ENCODE measurements at regions not wholly inside any gene's neighbourhood (a gene's known extent, or its start where the extent isn't known, plus 50 kb on each side); places are given as distances from the start of the nearest gene placed in this dataset.
"Not testable (repeated sequence)": the region's sequence is repeated elsewhere in the genome, so short reads cannot be mapped to it uniquely, and the experiment has no call there.

DNA sequence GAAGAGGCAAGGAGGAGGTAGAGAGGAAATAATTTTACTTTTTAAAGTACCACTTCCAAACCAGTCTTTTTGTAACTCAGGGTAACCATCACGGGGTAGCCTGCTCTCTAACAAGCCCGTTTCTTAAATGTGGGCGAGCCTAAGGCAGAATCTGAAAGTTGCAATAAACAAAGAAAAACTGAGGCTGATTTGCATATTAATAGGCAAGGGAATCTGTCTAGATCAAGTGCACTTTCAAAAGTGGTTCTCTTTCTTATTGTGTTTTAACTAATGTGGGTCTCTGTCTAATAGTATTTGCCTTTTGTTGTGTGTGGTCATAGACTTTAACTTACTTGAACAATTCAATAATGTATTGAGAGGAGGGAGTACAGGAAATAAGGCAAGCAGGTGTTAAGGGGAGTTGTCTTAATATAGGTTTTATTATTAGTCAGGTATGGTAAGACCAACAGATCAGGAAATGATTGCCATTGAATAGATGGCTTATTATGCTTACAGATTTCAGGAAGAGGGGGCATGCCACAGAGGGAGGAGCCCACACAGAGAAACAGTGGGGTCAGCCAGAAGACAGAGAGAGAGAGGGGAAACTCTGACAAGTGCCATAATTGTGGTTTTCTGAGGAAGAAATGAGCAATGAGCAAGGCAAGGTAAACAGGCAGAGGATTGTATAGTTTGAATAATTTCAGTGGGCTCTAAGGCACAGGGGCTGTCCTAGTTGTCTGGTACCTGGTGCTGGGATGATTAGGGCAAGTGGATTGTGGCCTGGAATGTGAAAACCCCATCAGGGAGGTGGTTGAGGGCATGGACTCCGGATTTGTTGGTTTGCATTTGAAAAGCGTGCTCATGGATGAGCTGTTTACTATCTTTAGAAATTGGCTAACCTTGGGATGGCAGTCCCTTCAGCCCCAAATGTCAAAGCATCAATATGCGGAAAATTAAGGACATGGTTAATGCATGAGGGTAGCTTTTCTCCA, 237.2 kb downstream of the TOX3 start:
- FAIRE-seq (no peak), DNase-seq (ENCODE audit: low spot score) (no peak)

GRCh38 chr16:52308051-52308450, 238.9 kb downstream of the TOX3 start:
- no peak for DNase-seq (ENCODE audit: low spot score)
- FAIRE-seq = no peak

DNA sequence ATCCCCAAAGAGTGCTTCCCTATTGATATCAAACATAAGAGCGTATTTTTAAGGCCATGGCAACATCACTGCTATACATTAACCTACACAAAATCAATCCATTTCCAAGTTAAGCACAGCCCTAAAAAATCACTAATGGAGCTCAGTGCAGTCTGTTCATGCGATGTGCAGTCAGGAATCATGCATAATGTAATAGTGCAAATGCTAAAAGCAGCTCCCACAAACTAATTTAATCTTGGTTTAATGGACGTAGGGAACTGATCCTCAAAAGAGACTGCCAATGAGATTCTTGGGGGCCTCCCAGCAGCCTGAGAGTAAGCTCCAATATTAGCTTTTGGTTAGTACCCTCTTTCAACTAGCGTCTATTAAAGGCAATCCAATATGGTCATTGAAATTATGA, 245.9 kb downstream of the TOX3 start:
- DNase-seq (ENCODE audit: low spot score) = no peak
- no peak for FAIRE-seq

GRCh38 chr16:52298769-52299168, 248.2 kb downstream of the TOX3 start:
- no peak for DNase-seq (ENCODE audit: low spot score)
- no peak for FAIRE-seq

DNA sequence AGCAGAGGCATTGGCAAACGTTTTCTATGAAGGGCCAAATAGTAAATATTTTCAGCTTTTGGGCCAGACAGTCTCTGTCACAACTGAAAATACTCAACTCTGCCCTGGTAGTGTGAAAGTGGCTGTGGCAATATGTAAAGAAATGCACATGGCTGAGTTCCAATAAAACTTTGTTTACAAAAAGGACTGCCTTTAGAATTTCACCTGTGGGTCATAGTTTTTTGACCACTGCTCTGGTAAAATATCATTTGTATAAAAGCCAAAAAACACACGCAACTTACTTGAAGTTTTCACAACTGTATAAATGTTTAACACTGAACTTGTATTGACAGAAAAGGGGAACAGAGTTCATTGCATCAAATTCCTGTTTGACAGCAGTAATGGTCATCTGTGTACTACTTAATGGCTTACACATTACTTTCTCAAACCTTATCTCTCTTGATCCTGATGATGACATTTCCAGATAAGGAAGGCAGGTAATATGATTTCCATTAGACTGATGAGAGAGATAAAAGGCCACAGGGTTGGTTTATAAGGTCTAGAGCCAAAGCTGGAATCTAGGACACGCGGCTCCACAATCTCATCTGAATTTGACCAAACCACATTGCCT, 250.1 kb downstream of the TOX3 start:
- not testable (repeated sequence) for FAIRE-seq

GRCh38 chr16:52296076-52296475, 250.9 kb downstream of the TOX3 start:
- no peak for FAIRE-seq
- DNase-seq (ENCODE audit: low spot score) = no peak

More for the DNA sequence above, 250.1 kb downstream of the TOX3 start:
- not testable (repeated sequence) for DNase-seq (ENCODE audit: low spot score)

DNA sequence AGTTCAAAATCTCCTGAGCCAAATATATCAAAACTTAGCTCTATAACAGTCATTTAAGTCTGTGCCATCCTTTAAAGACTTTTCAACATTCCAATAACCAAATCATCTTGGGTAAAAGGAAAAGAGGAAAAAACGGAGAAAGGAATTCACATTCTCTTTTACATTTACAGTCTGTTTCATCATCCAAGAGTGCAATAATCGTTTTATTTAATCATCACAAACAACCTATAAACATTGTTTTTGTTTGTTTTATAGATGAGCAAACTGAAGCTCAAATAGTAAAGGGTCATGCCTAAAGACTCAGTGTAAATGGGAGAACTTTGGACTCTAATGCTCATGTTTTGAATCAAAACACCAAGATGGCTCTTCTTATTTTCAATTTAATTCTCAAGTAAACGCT, 252.3 kb downstream of the TOX3 start:
- FAIRE-seq (no peak), DNase-seq (ENCODE audit: low spot score) (no peak)

DNA sequence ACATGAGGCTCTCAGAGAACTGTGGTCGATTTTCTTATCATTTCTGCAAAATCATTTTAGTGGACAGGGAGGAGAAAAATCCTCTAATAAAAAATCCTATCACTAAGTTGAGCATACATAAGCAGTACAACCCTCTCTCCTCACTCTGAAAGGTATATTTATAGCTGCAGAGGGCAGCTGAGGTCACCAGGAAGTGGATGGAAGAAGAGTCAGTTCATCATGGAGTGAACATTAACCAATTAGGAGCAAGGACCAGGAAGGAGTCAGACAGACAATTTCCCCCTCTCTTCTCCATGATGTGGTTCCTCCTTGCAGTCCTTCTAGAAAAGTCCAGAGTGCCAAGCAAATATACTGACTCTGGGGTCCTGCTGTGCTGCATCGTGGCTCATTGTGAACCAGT, 253.7 kb downstream of the TOX3 start:
- no peak for FAIRE-seq
- no peak for DNase-seq (ENCODE audit: low spot score)

DNA sequence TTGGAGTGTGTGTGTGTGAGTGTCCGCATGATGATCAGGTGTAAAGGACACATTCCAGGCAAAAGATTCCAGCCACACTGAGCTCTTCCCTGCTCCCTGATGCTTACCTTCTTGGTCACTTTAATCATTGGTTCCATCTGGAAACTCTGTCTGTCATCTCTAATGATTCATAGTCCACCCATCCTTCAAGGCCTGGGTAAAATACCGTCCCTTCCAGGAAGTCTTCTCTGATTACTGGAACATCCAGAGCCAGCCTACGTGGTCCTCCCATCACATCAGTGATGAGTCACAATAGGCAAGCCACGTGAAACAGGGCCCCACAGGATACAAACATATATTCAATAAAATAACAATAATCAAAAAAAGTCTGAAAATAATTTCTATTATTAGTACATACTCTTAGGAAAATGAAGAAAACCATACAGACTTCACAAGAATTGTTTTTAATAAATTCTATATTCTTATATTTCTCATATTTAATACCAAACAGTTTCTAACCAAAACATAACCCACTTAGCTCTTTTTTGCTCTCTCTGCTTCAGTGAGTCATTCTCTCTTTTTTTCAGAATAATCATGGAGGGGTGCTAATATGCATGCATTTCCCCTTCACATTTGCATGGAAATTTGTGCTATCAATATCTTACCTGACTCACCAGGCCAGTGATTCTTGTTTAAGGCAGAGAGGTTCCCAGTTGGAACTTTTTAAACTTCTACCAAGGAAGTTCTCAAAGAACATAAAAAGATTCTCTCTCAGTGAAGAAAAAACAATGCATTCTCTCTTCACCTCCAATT, 263.2 kb downstream of the TOX3 start:
- FAIRE-seq (no peak), DNase-seq (ENCODE audit: low spot score) (no peak)

DNA sequence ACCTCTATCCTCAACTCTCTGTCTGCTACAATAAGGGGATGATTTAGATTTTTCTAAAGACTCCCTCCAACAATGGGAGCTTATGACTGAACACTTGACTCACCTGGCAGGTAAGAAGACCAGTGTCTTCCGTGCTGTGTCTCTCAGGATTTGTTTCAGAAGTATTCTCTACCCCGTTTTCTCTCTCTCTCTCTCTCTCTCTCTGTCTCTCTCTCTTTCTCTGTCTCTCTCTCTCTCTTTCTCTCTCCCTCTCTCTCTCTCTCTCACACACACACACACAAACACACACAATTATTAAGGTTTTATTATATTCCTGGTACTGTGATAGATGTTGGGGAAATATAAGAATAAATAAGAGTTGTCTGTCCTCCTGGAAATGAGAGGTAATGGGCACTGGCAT, 263.9 kb downstream of the TOX3 start:
- DNase-seq (ENCODE audit: low spot score) (no peak), FAIRE-seq (no peak)

DNA sequence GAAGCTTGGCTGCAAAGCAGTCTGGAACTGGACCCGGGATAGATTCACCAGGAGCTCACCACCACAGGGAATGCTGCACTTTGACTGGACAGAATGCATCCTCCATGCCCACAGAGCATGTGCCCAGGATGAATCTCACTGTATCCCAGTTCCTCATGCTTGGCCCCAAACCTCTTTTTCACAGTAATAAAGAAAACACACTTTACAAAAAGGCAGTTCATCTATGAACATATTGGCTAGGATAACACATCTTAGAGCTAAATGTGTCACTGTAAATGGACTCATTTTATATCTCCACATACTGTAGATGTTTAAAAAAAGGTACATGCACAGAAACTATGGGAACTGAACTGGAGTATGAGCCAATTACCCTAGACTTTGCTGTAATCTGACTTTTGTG, 266.9 kb downstream of the TOX3 start:
- no peak for DNase-seq (ENCODE audit: low spot score)
- FAIRE-seq = no peak

DNA sequence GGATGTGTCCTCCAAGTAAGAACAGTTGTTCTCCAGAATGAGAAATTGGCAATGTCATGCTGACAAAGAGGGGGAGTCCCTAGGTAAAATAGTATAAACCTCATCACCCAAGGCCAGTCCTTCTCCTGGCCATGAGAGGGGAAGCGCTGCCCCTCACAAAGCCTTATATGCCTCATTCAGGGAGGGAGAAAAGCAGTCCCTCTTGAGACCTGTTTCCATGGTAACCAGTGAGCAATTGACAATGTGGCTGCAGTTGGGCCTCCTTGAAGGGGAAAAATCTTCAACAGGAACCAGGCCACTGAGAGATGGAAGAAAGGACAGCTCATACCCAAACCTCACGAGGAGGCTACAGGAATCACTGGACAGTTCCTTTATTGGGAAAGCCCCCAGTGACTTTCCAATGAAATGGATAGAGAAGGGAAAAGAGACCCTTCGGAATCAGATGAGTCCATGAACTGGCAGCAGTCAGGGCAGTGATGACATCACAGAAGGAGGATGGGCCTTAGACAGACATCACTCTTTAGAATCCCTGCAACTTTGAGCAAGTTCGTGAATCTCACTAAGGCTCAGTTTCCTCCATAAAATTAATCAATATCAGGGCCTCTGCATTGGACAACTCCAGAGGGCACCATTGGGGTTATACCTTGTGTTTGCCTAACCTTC, 275.7 kb downstream of the TOX3 start:
- DNase-seq (ENCODE audit: low spot score) (no peak), FAIRE-seq (no peak)

- FAIRE-seq (no peak), DNase-seq (ENCODE audit: low spot score) (no peak)
These were observed 281.5 kb downstream of the TOX3 start for GRCh38 chr16:52265446-52265861.

DNA sequence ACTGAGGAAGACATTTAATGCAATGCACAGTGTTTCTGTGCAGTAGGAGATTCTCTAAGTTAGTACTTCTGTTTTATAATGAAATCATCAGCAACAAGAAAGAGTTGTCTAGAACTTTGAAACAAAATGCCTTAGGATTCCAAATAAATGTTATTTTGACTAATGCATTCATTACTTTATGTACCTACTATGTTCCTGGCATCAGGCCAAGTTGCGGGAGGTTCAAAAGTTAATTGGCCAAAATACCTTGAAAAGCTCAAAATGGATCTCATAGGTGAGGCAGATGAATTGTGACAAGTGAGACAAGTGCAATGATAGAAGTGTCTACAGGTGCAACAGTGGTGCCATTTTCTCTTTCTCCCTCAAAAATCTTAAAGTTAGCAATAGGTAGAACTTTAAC, 289.4 kb downstream of the TOX3 start:
- FAIRE-seq = no peak

GRCh38 chr16:52256310-52257078, 290.4 kb downstream of the TOX3 start:
- FAIRE-seq (no peak), DNase-seq (ENCODE audit: low spot score) (no peak)

More for the DNA sequence above, 289.4 kb downstream of the TOX3 start:
- no peak for DNase-seq (ENCODE audit: low spot score)

- FAIRE-seq (no peak), DNase-seq (ENCODE audit: low spot score) (no peak)
These were observed 292.2 kb downstream of the TOX3 start for GRCh38 chr16:52254746-52255145.

DNA sequence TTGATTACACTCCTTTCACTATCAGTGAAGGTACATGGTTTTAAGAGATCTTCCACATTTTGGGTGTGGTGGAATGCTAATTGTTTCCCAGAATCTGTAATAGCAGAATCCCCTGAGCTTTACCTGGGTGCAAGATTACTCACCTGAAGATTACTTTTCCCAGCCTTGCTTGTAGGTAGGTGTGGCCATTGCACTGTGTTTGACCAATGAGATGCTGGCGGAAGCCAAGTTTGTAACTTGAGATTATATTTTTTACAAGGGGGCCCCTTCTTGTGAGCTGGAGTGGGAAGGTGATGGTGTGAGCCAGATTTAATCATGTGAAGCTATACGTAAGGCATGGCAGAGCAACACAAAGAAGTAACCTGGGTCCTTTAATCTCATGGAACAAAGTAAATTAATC, 294.3 kb downstream of the TOX3 start:
- FAIRE-seq (no peak), DNase-seq (ENCODE audit: low spot score) (no peak)

DNA sequence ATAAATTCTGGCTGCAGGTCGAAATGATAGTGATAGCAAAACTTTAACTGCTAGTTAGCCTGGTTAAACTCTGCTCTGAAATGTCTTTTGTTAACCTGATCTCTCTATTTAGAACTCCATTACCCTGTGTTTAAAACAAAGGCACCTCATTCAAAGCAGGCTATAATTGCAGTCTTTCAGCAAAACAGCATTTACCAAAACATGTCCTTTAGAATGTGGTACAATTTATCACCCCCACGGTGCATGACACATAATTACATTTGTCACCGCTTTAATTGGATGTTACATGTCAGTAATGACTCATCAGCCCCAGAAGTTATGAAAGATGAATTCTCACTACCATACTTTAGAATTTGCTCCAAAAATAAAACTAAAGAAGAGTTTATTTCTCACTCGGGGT, 295.4 kb downstream of the TOX3 start:
- FAIRE-seq (no peak), DNase-seq (ENCODE audit: low spot score) (no peak)

GRCh38 chr16:52247737-52248136, 299.2 kb downstream of the TOX3 start:
- no peak for FAIRE-seq
- no peak for DNase-seq (ENCODE audit: low spot score)

GRCh38 chr16:52238710-52239109, 308.2 kb downstream of the TOX3 start:
- DNase-seq (ENCODE audit: low spot score) (no peak), FAIRE-seq (no peak)

DNA sequence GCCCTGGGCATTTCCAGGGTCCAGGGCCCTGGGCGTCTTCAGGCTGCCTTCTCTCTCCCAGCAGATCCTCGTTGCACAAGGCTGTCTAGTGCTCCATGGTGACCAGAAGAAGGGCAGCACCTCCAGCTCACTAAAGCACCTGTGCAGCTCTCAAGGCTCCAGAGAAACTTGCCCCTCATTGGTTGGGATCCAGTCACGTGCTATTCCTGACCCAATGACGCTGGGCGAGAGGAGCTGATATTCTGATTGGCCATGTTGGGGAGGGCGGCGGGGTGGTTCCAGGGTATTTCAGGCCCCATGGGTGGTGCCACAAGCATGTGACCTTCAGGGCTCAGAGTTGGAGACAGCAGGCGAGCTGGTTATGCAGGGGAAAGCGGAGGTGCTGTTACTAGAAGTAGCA, 309.1 kb downstream of the TOX3 start:
- DNase-seq (ENCODE audit: low spot score) (no peak), FAIRE-seq (no peak)
